RWPE2 (cell line): ENCODE measurements at regions not wholly inside any gene's neighbourhood (a gene's known extent, or its start where the extent isn't known, plus 50 kb on each side); places are given as distances from the start of the nearest gene placed in this dataset.
A peak's percentile ranks its signal among the peaks of the same experiment; 100 is the strongest.

Source experiments
- ATAC-seq: fragments of 200-7000 bp; cut with Tn5 transposase; 3 replicates; pipeline ENCODE4 v1.9.1; 2021; ENCODE audit warnings: low read depth
- DNase-seq: peaks from one replicate; pipeline ENCODE4 v3.0.0-alpha.2; 2020; ENCODE audit warnings: low spot score
- H3K27ac ChIP-seq: fragments of 450-650 bp; 2 replicates; pipeline ENCODE4 v1.5.1; 2017; ENCODE audit warnings: mild to moderate bottlenecking; ENCODE audit not compliant: poor library complexity, severe bottlenecking
- H3K27me3 ChIP-seq: fragments of 250-450 bp; sonication (Bioruptor Pico); 2 replicates; pipeline ENCODE4 v1.5.1; 2021; ENCODE audit warnings: mild to moderate bottlenecking, moderate library complexity; ENCODE audit not compliant: insufficient read depth, poor library complexity, severe bottlenecking
- H3K36me3 ChIP-seq: fragments of 250-450 bp; sonication (Bioruptor Pico); 2 replicates; pipeline ENCODE4 v1.5.1; 2020; ENCODE audit warnings: low read depth, mild to moderate bottlenecking, moderate library complexity
- H3K4me1 ChIP-seq: fragments of 250-450 bp; sonication (Bioruptor Pico); 2 replicates; pipeline ENCODE4 v1.5.1; 2021; ENCODE audit warnings: mild to moderate bottlenecking, moderate library complexity; ENCODE audit not compliant: insufficient read depth, poor library complexity, severe bottlenecking
- H3K4me3 ChIP-seq: fragments of 250-450 bp; sonication (Bioruptor Pico); 2 replicates; pipeline ENCODE4 v1.5.1; 2021; ENCODE audit warnings: mild to moderate bottlenecking, moderate library complexity; ENCODE audit not compliant: severe bottlenecking
- H3K9me3 ChIP-seq: fragments of 250-450 bp; sonication (Bioruptor Pico); 2 replicates; pipeline ENCODE4 v1.5.1; 2021; ENCODE audit warnings: mild to moderate bottlenecking, moderate library complexity; ENCODE audit not compliant: severe bottlenecking
- CTCF ChIP-seq: fragments of 450-650 bp; IDR thresholded peaks from one replicate; pipeline ENCODE4 v1.5.1; 2017; ENCODE audit warnings: mild to moderate bottlenecking, moderate library complexity; ENCODE audit not compliant: poor library complexity, severe bottlenecking

GRCh38 chr13:97565906-97566305 lies 131.9 kb downstream of the RAP2A start:
- no peak for ATAC-seq
- no peak overlapping the region for H3K27ac ChIP-seq
- no peak for DNase-seq
- no peaks in the 10 kb centered on the region for H3K9me3 ChIP-seq
- H3K4me3 ChIP-seq: no peak overlapping the region
- no peak for TF ChIP-seq CTCF
- H3K4me1 ChIP-seq: peaks cover 8% of the 10 kb centered on the region
- H3K27me3 ChIP-seq: no peaks in the 10 kb centered on the region
- no peaks in the 10 kb centered on the region for H3K36me3 ChIP-seq

- ATAC-seq (no peak), DNase-seq (no peak)
- H3K36me3 ChIP-seq: no peaks in the 10 kb centered on the region
- H3K27me3 ChIP-seq: no peaks in the 10 kb centered on the region
- H3K4me3 ChIP-seq: no peak overlapping the region
- peaks cover 8% of the 10 kb centered on the region for H3K4me1 ChIP-seq
- TF ChIP-seq CTCF: no peak
- no peaks in the 10 kb centered on the region for H3K9me3 ChIP-seq
- H3K27ac ChIP-seq: no peak overlapping the region
Measured at GRCh38 chr13:97566907-97567306, 132.9 kb downstream of the RAP2A start.

GRCh38 chr13:97567510-97568243 lies 133.7 kb downstream of the RAP2A start:
- Histone ChIP-seq H3K27me3 (no peaks in the 10 kb centered on the region), H3K36me3 (no peaks in the 10 kb centered on the region), H3K27ac (no peak overlapping the region), H3K4me1 (peaks cover 8% of the 10 kb centered on the region), H3K9me3 (no peaks in the 10 kb centered on the region), H3K4me3 (no peak overlapping the region)
- TF ChIP-seq CTCF: no peak
- ATAC-seq (peak; percentile 91), DNase-seq (no peak)

- no peak for ATAC-seq
- Histone ChIP-seq H3K27me3 (no peaks in the 10 kb centered on the region), H3K4me3 (no peak overlapping the region), H3K36me3 (no peaks in the 10 kb centered on the region), H3K4me1 (peaks cover 8% of the 10 kb centered on the region), H3K9me3 (no peaks in the 10 kb centered on the region), H3K27ac (no peak overlapping the region)
- no peak for TF ChIP-seq CTCF
- no peak for DNase-seq
Measured at GRCh38 chr13:97568850-97569249, 134.9 kb downstream of the RAP2A start.

GRCh38 chr13:97569841-97570240 lies 135.9 kb downstream of the RAP2A start:
- no peak for DNase-seq
- no peaks in the 10 kb centered on the region for H3K9me3 ChIP-seq

More at GRCh38 chr13:97569841-97570240, 135.9 kb downstream of the RAP2A start:
- Histone ChIP-seq H3K4me3 (no peak overlapping the region), H3K36me3 (no peaks in the 10 kb centered on the region), H3K27ac (no peak overlapping the region), H3K4me1 (peaks cover 8% of the 10 kb centered on the region), H3K27me3 (no peaks in the 10 kb centered on the region)
- TF ChIP-seq CTCF: no peak
- no peak for ATAC-seq
